MCF 10A (cell line): ENCODE measurements at regions not wholly inside any gene's neighbourhood (a gene's known extent, or its start where the extent isn't known, plus 50 kb on each side); places are given as distances from the start of the nearest gene placed in this dataset.

Experiments used
- BruUV-seq: library from RNA; stranded (reverse); fragments of 400-500 nt; replicated peaks from 2 replicates; lab custom pipeline; 2021; lab: Mats Ljungman, UMichigan
- CTCF ChIA-PET: fragments of 300-600 bp; sonication (Branson Sonifier 250); formaldehyde crosslinking; extraction: SDS; loops from one replicate; lab custom pipeline; 2021; ENCODE audit warnings: antibody characterized with exemption, inconsistent platforms; lab: Yijun Ruan, JAX
- POLR2A ChIA-PET: fragments of 300-600, 350-650 bp; sonication (Branson Sonifier 250); formaldehyde crosslinking; extraction: SDS; loops from one replicate; lab custom pipeline; 2020; ENCODE audit warnings: antibody characterized with exemption, inconsistent platforms; lab: Yijun Ruan, JAX
- DNase-seq: peaks from one replicate; pipeline ENCODE4 v3.0.0-alpha.2; 2018; ENCODE audit not compliant: unreplicated experiment
- H3K27ac Mint-ChIP-seq: one replicate; pipeline ENCODE4 v1.8.0; 2022; ENCODE audit warnings: mild to moderate bottlenecking, low read depth, mixed read lengths; ENCODE audit not compliant: unreplicated experiment
- H3K27me3 Mint-ChIP-seq: one replicate; pipeline ENCODE4 v1.8.0; 2022; ENCODE audit warnings: mixed read lengths; ENCODE audit not compliant: insufficient read depth, unreplicated experiment
- H3K36me3 Mint-ChIP-seq: one replicate; pipeline ENCODE4 v1.8.0; 2022; ENCODE audit warnings: mild to moderate bottlenecking, moderate library complexity, mixed read lengths; ENCODE audit not compliant: insufficient read depth, unreplicated experiment
- H3K4me1 Mint-ChIP-seq: one replicate; pipeline ENCODE4 v1.8.0; 2022; ENCODE audit warnings: mixed read lengths; ENCODE audit not compliant: insufficient read depth, unreplicated experiment
- H3K4me3 Mint-ChIP-seq: one replicate; pipeline ENCODE4 v1.8.0; 2022; ENCODE audit warnings: mild to moderate bottlenecking, moderate library complexity, mixed read lengths; ENCODE audit not compliant: unreplicated experiment
- H3K9me3 Mint-ChIP-seq: one replicate; pipeline ENCODE4 v1.8.0; 2022; ENCODE audit warnings: mixed read lengths; ENCODE audit not compliant: unreplicated experiment
- CTCF ChIP-seq: fragments of 200-600 bp; IDR thresholded peaks from one replicate; pipeline ENCODE4 v1.8.0; 2022; ENCODE audit warnings: antibody characterized with exemption, mild to moderate bottlenecking; ENCODE audit not compliant: unreplicated experiment
- intact Hi-C: fragments of 100-400 bp; cut with micrococcal nuclease; formaldehyde crosslinking; loops from 2 replicates; pipeline ENCODE4 v1.14.1; 2022

- TF ChIP-seq CTCF: no peak
- CTCF ChIA-PET: interaction anchor here (0.6 kb wide), 3 partner anchors 13 to 709 kb away, joined by 3 to 4 read pairs (median 3); no protein-coding TSS in a partner anchor
- H3K27ac Mint-ChIP-seq: no peak overlapping the region
- no peaks in the 10 kb centered on the region for H3K36me3 Mint-ChIP-seq
- no TSS peak for BruUV-seq
- no peak for DNase-seq
- intact Hi-C loops: no loop called here
- no peaks in the 10 kb centered on the region for H3K9me3 Mint-ChIP-seq
- H3K4me1 Mint-ChIP-seq: no peaks in the 10 kb centered on the region
- POLR2A ChIA-PET: no interaction called here
- no peaks in the 10 kb centered on the region for H3K27me3 Mint-ChIP-seq
- no peak overlapping the region for H3K4me3 Mint-ChIP-seq
These were observed 60.4 kb upstream of the FGFR2 start for GRCh38 chr10:121658611-121659010.

- DNase-seq: no peak
- TF ChIP-seq CTCF: no peak
- Mint-ChIP-seq H3K4me1 (no peaks in the 10 kb centered on the region), H3K27me3 (no peaks in the 10 kb centered on the region), H3K27ac (no peak overlapping the region), H3K4me3 (no peak overlapping the region), H3K36me3 (no peaks in the 10 kb centered on the region), H3K9me3 (no peaks in the 10 kb centered on the region)
- intact Hi-C loops: no loop called here
- POLR2A ChIA-PET: interaction anchor here (0.6 to 1.4 kb wide), 2 partner anchors 10 to 20 kb away, joined by 3 to 5 read pairs; no protein-coding TSS in a partner anchor
- CTCF ChIA-PET: interaction anchor here (0.6 kb wide), 2 partner anchors 165 to 709 kb away, joined by 3 read pairs; no protein-coding TSS in a partner anchor
- no TSS peak for BruUV-seq
These were observed 59.9 kb upstream of the FGFR2 start for GRCh38 chr10:121658111-121658510.

GRCh38 chr10:121655254-121656144, 57.3 kb upstream of the FGFR2 start:
- no peak for TF ChIP-seq CTCF
- Mint-ChIP-seq H3K27me3 (no peaks in the 10 kb centered on the region), H3K4me1 (no peaks in the 10 kb centered on the region), H3K9me3 (no peaks in the 10 kb centered on the region), H3K27ac (no peak overlapping the region), H3K36me3 (no peaks in the 10 kb centered on the region), H3K4me3 (no peak overlapping the region)
- ChIA-PET CTCF (interaction anchor here (0.6 kb wide), 1 partner anchor 79 kb away, joined by 3 read pairs; no protein-coding TSS in a partner anchor), POLR2A (interaction anchor here (0.6 kb wide), 1 partner anchor 415 kb away, joined by 3 read pairs; no protein-coding TSS in a partner anchor)
- no TSS peak for BruUV-seq
- intact Hi-C loops: no loop called here
- DNase-seq: no peak

- ChIA-PET POLR2A (no interaction called here), CTCF (interaction anchor here (0.7 kb wide), 2 partner anchors 349 to 464 kb away, joined by 3 read pairs; no protein-coding TSS in a partner anchor)
- BruUV-seq: no TSS peak
- Mint-ChIP-seq H3K27ac (no peak overlapping the region), H3K27me3 (no peaks in the 10 kb centered on the region), H3K4me1 (no peaks in the 10 kb centered on the region), H3K4me3 (no peak overlapping the region), H3K9me3 (no peaks in the 10 kb centered on the region), H3K36me3 (no peaks in the 10 kb centered on the region)
- no peak for DNase-seq
- intact Hi-C loops: no loop called here
- no peak for TF ChIP-seq CTCF
These were observed 55.8 kb upstream of the FGFR2 start for GRCh38 chr10:121654021-121654545.
